ENCODE measurements at regions not wholly inside any gene's neighbourhood (a gene's known extent, or its start where the extent isn't known, plus 50 kb on each side); places are given as distances from the start of the nearest gene placed in this dataset.

- intact Hi-C loops (cut with DNase I) = no loop called here
- Histone ChIP-seq H3K4me1 (no peaks in the 10 kb centered on the region), H3K27ac (no peak overlapping the region), H3K27me3 (no peaks in the 10 kb centered on the region), H3K4me3 (no peak overlapping the region), H3K9me3 (no peaks in the 10 kb centered on the region), H3K36me3 (no peaks in the 10 kb centered on the region)
- TF ChIP-seq CTCF (IDR thresholded peaks at IDR 0.05) = no peak
- WGBS, 2 donors = 63 to 77% methylated on average over 10 of the region's 10 CpGs
- FAIRE-seq (no peak), ATAC-seq (no peak), DNase-seq (no peak)
Observed at GRCh38 chr11:41955635-41956400, 496.4 kb upstream of the LRRC4C start.

- ATAC-seq = no peak
- FAIRE-seq = no peak
- TF ChIP-seq CTCF (IDR thresholded peaks at IDR 0.05) = no peak
- intact Hi-C loops (cut with DNase I) = no loop called here
- H3K4me3 ChIP-seq = no peak overlapping the region
- no peaks in the 10 kb centered on the region for H3K27me3 ChIP-seq
- H3K36me3 ChIP-seq = no peaks in the 10 kb centered on the region
- DNase-seq = no peak
- H3K4me1 ChIP-seq = no peaks in the 10 kb centered on the region
- no peak overlapping the region for H3K27ac ChIP-seq
- no peaks in the 10 kb centered on the region for H3K9me3 ChIP-seq
- WGBS, 2 donors = 3 to 11% methylated on average over 1 of the region's 1 CpG
Observed at GRCh38 chr11:41963406-41963805, 504.0 kb upstream of the LRRC4C start.

- Histone ChIP-seq H3K9me3 (no peaks in the 10 kb centered on the region), H3K4me1 (no peaks in the 10 kb centered on the region), H3K4me3 (no peak overlapping the region), H3K27me3 (no peaks in the 10 kb centered on the region), H3K27ac (no peak overlapping the region), H3K36me3 (no peaks in the 10 kb centered on the region)
- intact Hi-C loops (cut with DNase I) = no loop called here
- FAIRE-seq (no peak), DNase-seq (no peak), ATAC-seq (no peak)
- WGBS, 2 donors = 75 to 81% methylated on average over 1 of the region's 1 CpG
- no peak for TF ChIP-seq CTCF (IDR thresholded peaks at IDR 0.05)
Observed at GRCh38 chr11:41970681-41971080, 511.2 kb upstream of the LRRC4C start.

- intact Hi-C loops (cut with DNase I) = no loop called here
- no peaks in the 10 kb centered on the region for H3K9me3 ChIP-seq
- no peaks in the 10 kb centered on the region for H3K4me1 ChIP-seq
- ATAC-seq (no peak), DNase-seq (no peak), FAIRE-seq (no peak)
- no peaks in the 10 kb centered on the region for H3K36me3 ChIP-seq
- no peak for TF ChIP-seq CTCF (IDR thresholded peaks at IDR 0.05)
- no peak overlapping the region for H3K4me3 ChIP-seq
- no peaks in the 10 kb centered on the region for H3K27me3 ChIP-seq
- H3K27ac ChIP-seq = no peak overlapping the region
- WGBS, 2 donors = 62 to 69% methylated on average over 5 of the region's 5 CpGs
Observed at GRCh38 chr11:41971592-41971991, 512.1 kb upstream of the LRRC4C start.

GRCh38 chr11:41978945-41979344 lies 519.5 kb upstream of the LRRC4C start:
- Histone ChIP-seq H3K27ac (no peak overlapping the region), H3K4me1 (no peaks in the 10 kb centered on the region), H3K36me3 (no peaks in the 10 kb centered on the region), H3K4me3 (no peak overlapping the region), H3K9me3 (no peaks in the 10 kb centered on the region), H3K27me3 (no peaks in the 10 kb centered on the region)
- FAIRE-seq (no peak), DNase-seq (no peak), ATAC-seq (no peak)
- intact Hi-C loops (cut with DNase I) = no loop called here
- 47 to 58% methylated on average over 2 of the region's 2 CpGs for WGBS, 2 donors
- TF ChIP-seq CTCF (IDR thresholded peaks at IDR 0.05) = no peak
